ENCODE measurements at regions not wholly inside any gene's neighbourhood (a gene's known extent, or its start where the extent isn't known, plus 50 kb on each side); places are given as distances from the start of the nearest gene placed in this dataset.

DNA sequence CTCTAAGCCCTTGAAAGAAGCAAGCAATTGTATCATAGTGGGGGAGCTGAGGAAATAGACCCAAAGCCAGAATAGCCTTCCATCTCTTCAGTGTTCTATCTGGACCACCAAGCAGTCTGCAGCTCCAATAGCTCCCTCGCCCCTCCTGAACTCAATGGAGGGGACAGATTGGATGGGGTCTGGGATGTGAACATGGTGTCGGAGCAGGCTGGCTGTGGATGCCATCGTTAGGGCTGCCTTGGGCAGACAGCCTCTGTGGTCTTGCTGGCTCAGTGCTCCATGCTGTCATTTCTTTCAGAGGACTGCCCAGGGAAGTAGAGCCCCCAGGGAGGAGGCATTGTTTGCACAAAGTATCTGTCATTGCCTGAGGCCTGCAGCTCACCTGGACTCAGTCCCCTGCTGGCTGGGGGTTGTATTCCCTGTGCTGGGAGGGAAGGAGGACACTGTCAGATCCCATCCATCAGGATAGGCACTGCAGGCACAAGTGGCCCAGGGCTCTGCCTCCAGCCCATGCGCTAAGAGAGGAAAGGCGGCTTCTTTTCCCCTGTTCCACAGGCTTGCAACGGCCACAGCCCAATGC, 537.7 kb downstream of the BUD13 start:
- Histone ChIP-seq H2AFZ (ENCODE audit: low read length) (no peak overlapping the region), H3K4me2 (ENCODE audit: extremely low read depth, insufficient read depth, low read length) (no peak overlapping the region), H3K79me2 (ENCODE audit: control insufficient read depth, insufficient read depth, low read length) (no peaks in the 10 kb centered on the region), H3K4me3 (replicated peaks in 1 of 4; ENCODE audit: control extremely low read depth in 1 of 4, insufficient read depth in 1 of 4, low read depth in 3 of 4, low read length in 4 of 4) (no peak overlapping the region), H4K20me1 (ENCODE audit: control insufficient read depth, extremely low read depth, insufficient read depth, low read length) (no peaks in the 10 kb centered on the region), H3K27ac (ENCODE audit: insufficient read depth, low read length) (no peak overlapping the region), H3K9ac (ENCODE audit: insufficient read depth, low read length) (no peak overlapping the region), H3K36me3 (ENCODE audit: control insufficient read depth, insufficient read depth, low read length) (no peaks in the 10 kb centered on the region), H3K9me3 (ENCODE audit: control insufficient read depth, insufficient read depth, low read depth, low read length) (no peaks in the 10 kb centered on the region), H3K4me1 (ENCODE audit: control insufficient read depth, extremely low read depth, insufficient read depth, low read length) (no peaks in the 10 kb centered on the region), H3K27me3 (ENCODE audit: control insufficient read depth, insufficient read depth, low read length) (no peaks in the 10 kb centered on the region)
- DNase-seq (ENCODE audit: low read depth in 2 of 2), result no peak
- TF ChIP-seq CTCF (conservative IDR thresholded peaks at IDR 0.05 in 1 of 2, IDR thresholded peaks at IDR 0.05 in 1 of 2; ENCODE audit: low read depth in 1 of 2, low read length in 2 of 2), result no peak
- TF ChIP-seq EZH2 (IDR thresholded peaks at IDR 0.05; ENCODE audit: low read length, missing control alignments), result no peak

GRCh38 chr11:116233561-116233960, 539.2 kb downstream of the BUD13 start:
- no peak for TF ChIP-seq EZH2 (IDR thresholded peaks at IDR 0.05; ENCODE audit: low read length, missing control alignments)
- TF ChIP-seq CTCF (conservative IDR thresholded peaks at IDR 0.05 in 1 of 2, IDR thresholded peaks at IDR 0.05 in 1 of 2; ENCODE audit: low read depth in 1 of 2, low read length in 2 of 2), result no peak
- H3K4me2 ChIP-seq (ENCODE audit: extremely low read depth, insufficient read depth, low read length), result no peak overlapping the region
- H3K4me3 ChIP-seq (replicated peaks in 1 of 4; ENCODE audit: control extremely low read depth in 1 of 4, insufficient read depth in 1 of 4, low read depth in 3 of 4, low read length in 4 of 4), result no peak overlapping the region
- no peaks in the 10 kb centered on the region for H3K27me3 ChIP-seq (ENCODE audit: control insufficient read depth, insufficient read depth, low read length)
- no peaks in the 10 kb centered on the region for H3K9me3 ChIP-seq (ENCODE audit: control insufficient read depth, insufficient read depth, low read depth, low read length)
- no peaks in the 10 kb centered on the region for H3K36me3 ChIP-seq (ENCODE audit: control insufficient read depth, insufficient read depth, low read length)
- H3K27ac ChIP-seq (ENCODE audit: insufficient read depth, low read length), result no peak overlapping the region
- H2AFZ ChIP-seq (ENCODE audit: low read length), result no peak overlapping the region
- no peak for DNase-seq (ENCODE audit: low read depth in 2 of 2)
- no peak overlapping the region for H3K9ac ChIP-seq (ENCODE audit: insufficient read depth, low read length)
- no peaks in the 10 kb centered on the region for H3K79me2 ChIP-seq (ENCODE audit: control insufficient read depth, insufficient read depth, low read length)
- H4K20me1 ChIP-seq (ENCODE audit: control insufficient read depth, extremely low read depth, insufficient read depth, low read length), result no peaks in the 10 kb centered on the region
- no peaks in the 10 kb centered on the region for H3K4me1 ChIP-seq (ENCODE audit: control insufficient read depth, extremely low read depth, insufficient read depth, low read length)

GRCh38 chr11:116232364-116232828, 540.4 kb downstream of the BUD13 start:
- Histone ChIP-seq H2AFZ (ENCODE audit: low read length) (no peak overlapping the region), H3K4me2 (ENCODE audit: extremely low read depth, insufficient read depth, low read length) (no peak overlapping the region), H4K20me1 (ENCODE audit: control insufficient read depth, extremely low read depth, insufficient read depth, low read length) (no peaks in the 10 kb centered on the region)

More at GRCh38 chr11:116232364-116232828, 540.4 kb downstream of the BUD13 start:
- Histone ChIP-seq H3K27me3 (ENCODE audit: control insufficient read depth, insufficient read depth, low read length) (no peaks in the 10 kb centered on the region), H3K4me3 (replicated peaks in 1 of 4; ENCODE audit: control extremely low read depth in 1 of 4, insufficient read depth in 1 of 4, low read depth in 3 of 4, low read length in 4 of 4) (no peak overlapping the region), H3K9ac (ENCODE audit: insufficient read depth, low read length) (no peak overlapping the region), H3K27ac (ENCODE audit: insufficient read depth, low read length) (no peak overlapping the region), H3K79me2 (ENCODE audit: control insufficient read depth, insufficient read depth, low read length) (no peaks in the 10 kb centered on the region), H3K36me3 (ENCODE audit: control insufficient read depth, insufficient read depth, low read length) (no peaks in the 10 kb centered on the region), H3K9me3 (ENCODE audit: control insufficient read depth, insufficient read depth, low read depth, low read length) (no peaks in the 10 kb centered on the region), H3K4me1 (ENCODE audit: control insufficient read depth, extremely low read depth, insufficient read depth, low read length) (no peaks in the 10 kb centered on the region)
- TF ChIP-seq EZH2 (IDR thresholded peaks at IDR 0.05; ENCODE audit: low read length, missing control alignments) (no peak), CTCF (conservative IDR thresholded peaks at IDR 0.05 in 1 of 2, IDR thresholded peaks at IDR 0.05 in 1 of 2; ENCODE audit: low read depth in 1 of 2, low read length in 2 of 2) (no peak)
- peak in 1 of 2 donors; percentile 53 for DNase-seq (ENCODE audit: low read depth in 2 of 2)
